HL-60 (cell line): ENCODE measurements at regions not wholly inside any gene's neighbourhood (a gene's known extent, or its start where the extent isn't known, plus 50 kb on each side); places are given as distances from the start of the nearest gene placed in this dataset.

ENCODE experiments used
- DNase-seq, 2 experiments: peaks; one replicate each; pipeline ENCODE4 v3.0.0-alpha.2; 2010 to 2020; ENCODE audit warnings: low read depth in 1 of 2, low spot score in 1 of 2
- H3K27ac ChIP-seq: fragments of 250-450 bp; sonication (Bioruptor Pico); replicated peaks from 2 replicates; pipeline ENCODE4 v1.5.1; 2020; ENCODE audit warnings: mild to moderate bottlenecking, moderate library complexity
- H3K27me3 ChIP-seq: fragments of 250-450 bp; sonication (Bioruptor Pico); 2 replicates; pipeline ENCODE4 v1.5.1; 2021; ENCODE audit warnings: mild to moderate bottlenecking, moderate library complexity; ENCODE audit not compliant: insufficient read depth, poor library complexity, severe bottlenecking
- H3K4me3 ChIP-seq: replicated peaks from 2 replicates; pipeline ENCODE4 v1.5.1; 2011; ENCODE audit warnings: mild to moderate bottlenecking, control low read depth, low read length; ENCODE audit not compliant: insufficient read depth
- GABPA ChIP-seq: IDR thresholded peaks from 2 replicates; pipeline ENCODE4 v1.6.1; 2012; ENCODE audit warnings: low read depth
- POLR2AphosphoS5 ChIP-seq: IDR thresholded peaks from 2 replicates; pipeline ENCODE4 v1.6.1; 2012; ENCODE audit warnings: low read depth
- SPI1 ChIP-seq: IDR thresholded peaks from 2 replicates; pipeline ENCODE4 v1.6.1; 2012; ENCODE audit warnings: low read depth, mild to moderate bottlenecking, borderline replicate concordance
- TF ChIP-seq, protein P1 (sequence below): IDR thresholded peaks from one replicate; pipeline ENCODE4 v1.5.1; 2011; ENCODE audit warnings: low read length, control low read depth, inconsistent platforms; ENCODE audit not compliant: insufficient read depth
- TF ChIP-seq, protein P2 (sequence below): IDR thresholded peaks from 2 replicates; pipeline ENCODE4 v1.6.1; 2012; ENCODE audit warnings: low read depth; ENCODE audit not compliant: insufficient replicate concordance

DNA sequence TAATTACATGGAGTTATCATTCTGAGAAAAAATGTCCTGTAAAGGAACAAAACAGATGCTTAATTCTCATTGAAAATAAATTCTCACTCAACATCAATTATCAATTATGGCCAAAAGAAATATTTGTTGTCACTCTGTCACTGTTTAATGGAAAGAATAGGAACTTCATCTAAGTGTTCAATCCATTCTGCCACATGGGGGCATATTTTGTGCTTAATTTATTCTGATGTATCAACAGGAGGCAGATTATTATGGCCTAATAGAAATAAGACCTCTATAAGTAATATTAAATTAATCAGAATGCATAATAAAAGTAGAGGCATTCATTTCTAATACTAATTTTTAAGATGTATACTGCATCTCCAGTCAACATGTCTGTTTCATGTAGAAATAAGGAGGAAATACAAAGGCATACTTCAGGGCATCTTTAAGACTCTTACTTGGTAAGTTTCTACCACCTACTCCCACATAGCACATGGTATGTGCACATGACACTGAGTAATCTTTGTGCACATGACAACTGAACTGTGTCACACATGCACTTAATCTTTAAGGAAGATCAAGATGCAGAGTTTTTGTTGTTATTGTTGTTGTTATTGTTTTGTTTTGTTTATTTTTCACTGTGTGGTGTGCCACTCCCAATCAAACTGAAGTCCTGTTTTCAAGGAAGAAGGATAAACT is 420.4 kb upstream of the SEMA3A start:
- Histone ChIP-seq H3K4me3 (no peak overlapping the region), H3K27me3 (no peaks in the 10 kb centered on the region), H3K27ac (no peak overlapping the region)
- DNase-seq, result no peak
- TF ChIP-seq, protein P1, sequence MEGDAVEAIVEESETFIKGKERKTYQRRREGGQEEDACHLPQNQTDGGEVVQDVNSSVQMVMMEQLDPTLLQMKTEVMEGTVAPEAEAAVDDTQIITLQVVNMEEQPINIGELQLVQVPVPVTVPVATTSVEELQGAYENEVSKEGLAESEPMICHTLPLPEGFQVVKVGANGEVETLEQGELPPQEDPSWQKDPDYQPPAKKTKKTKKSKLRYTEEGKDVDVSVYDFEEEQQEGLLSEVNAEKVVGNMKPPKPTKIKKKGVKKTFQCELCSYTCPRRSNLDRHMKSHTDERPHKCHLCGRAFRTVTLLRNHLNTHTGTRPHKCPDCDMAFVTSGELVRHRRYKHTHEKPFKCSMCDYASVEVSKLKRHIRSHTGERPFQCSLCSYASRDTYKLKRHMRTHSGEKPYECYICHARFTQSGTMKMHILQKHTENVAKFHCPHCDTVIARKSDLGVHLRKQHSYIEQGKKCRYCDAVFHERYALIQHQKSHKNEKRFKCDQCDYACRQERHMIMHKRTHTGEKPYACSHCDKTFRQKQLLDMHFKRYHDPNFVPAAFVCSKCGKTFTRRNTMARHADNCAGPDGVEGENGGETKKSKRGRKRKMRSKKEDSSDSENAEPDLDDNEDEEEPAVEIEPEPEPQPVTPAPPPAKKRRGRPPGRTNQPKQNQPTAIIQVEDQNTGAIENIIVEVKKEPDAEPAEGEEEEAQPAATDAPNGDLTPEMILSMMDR, result no peak
- TF ChIP-seq, protein P2, sequence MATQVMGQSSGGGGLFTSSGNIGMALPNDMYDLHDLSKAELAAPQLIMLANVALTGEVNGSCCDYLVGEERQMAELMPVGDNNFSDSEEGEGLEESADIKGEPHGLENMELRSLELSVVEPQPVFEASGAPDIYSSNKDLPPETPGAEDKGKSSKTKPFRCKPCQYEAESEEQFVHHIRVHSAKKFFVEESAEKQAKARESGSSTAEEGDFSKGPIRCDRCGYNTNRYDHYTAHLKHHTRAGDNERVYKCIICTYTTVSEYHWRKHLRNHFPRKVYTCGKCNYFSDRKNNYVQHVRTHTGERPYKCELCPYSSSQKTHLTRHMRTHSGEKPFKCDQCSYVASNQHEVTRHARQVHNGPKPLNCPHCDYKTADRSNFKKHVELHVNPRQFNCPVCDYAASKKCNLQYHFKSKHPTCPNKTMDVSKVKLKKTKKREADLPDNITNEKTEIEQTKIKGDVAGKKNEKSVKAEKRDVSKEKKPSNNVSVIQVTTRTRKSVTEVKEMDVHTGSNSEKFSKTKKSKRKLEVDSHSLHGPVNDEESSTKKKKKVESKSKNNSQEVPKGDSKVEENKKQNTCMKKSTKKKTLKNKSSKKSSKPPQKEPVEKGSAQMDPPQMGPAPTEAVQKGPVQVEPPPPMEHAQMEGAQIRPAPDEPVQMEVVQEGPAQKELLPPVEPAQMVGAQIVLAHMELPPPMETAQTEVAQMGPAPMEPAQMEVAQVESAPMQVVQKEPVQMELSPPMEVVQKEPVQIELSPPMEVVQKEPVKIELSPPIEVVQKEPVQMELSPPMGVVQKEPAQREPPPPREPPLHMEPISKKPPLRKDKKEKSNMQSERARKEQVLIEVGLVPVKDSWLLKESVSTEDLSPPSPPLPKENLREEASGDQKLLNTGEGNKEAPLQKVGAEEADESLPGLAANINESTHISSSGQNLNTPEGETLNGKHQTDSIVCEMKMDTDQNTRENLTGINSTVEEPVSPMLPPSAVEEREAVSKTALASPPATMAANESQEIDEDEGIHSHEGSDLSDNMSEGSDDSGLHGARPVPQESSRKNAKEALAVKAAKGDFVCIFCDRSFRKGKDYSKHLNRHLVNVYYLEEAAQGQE, result no peak
- TF ChIP-seq POLR2AphosphoS5 (no peak), SPI1 (no peak), GABPA (no peak)

DNA sequence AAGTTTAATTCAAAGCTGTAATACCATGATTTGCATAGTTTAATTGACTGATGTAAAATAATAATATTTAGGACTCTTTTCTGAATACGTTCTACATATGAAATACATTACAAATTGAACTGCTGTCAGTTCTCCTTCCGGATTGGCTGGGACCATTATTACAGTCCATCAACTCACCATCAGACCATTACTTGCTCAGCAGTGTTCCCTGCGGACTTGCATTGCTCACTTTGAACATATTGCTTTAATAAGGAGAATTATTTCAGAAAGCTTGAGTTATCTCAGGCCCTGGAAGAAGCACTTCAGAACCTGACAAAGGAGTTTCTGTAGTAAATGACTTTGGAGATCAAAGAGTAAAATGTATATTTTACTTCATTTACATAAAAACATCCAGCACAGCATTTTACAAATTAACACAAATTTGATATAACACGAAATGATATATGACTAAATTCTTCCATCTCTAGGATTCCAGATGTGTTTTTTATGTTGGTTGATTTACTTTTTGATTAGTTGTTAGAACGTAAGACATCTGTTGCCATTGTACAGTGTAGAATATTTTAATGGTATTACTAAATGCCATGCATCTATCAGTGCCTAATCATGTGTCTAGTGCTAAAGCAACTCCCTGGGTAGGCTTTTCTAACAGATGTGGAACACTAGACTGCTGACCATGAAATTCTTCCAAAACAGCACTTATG is 418.5 kb upstream of the SEMA3A start:
- no peaks in the 10 kb centered on the region for H3K27me3 ChIP-seq
- TF ChIP-seq POLR2AphosphoS5 (no peak), SPI1 (no peak), GABPA (no peak)
- TF ChIP-seq, protein P2, result no peak
- TF ChIP-seq, protein P1, result no peak
- no peak for DNase-seq
- H3K27ac ChIP-seq, result no peak overlapping the region
- no peak overlapping the region for H3K4me3 ChIP-seq

DNA sequence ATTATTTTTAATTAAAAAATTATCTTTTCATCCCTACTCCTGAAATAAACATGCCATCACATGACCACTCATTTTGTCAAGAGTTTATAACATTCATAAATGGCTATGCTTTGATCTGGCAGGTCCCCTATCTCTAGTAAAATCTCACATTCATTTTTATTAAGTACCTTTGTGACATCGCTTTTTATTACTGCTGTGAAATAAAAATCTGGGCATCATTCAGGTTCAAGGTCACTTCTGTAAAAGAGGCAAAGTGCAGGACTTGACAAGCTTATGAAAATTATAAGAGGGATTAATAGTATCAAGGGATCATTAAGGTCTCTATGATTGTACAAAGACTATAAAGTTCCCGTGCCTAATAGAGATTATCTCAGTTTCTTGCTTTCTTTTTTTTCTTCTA is 416.8 kb upstream of the SEMA3A start:
- Histone ChIP-seq H3K27me3 (no peaks in the 10 kb centered on the region), H3K27ac (no peak overlapping the region), H3K4me3 (no peak overlapping the region)
- no peak for DNase-seq
- TF ChIP-seq SPI1 (no peak), POLR2AphosphoS5 (no peak), GABPA (no peak)
- TF ChIP-seq, protein P1, result no peak
- TF ChIP-seq, protein P2, result no peak
